GM21529 (cell line): ENCODE measurements at regions not wholly inside any gene's neighbourhood (a gene's known extent, or its start where the extent isn't known, plus 50 kb on each side); places are given as distances from the start of the nearest gene placed in this dataset.
A peak's percentile ranks its signal among the peaks of the same experiment; 100 is the strongest.
"Not testable (repeated sequence)": the region's sequence is repeated elsewhere in the genome, so short reads cannot be mapped to it uniquely, and the experiment has no call there.

Source experiments
- ATAC-seq: cut with Tn5 transposase; IDR thresholded peaks from one replicate; pipeline ENCODE4 v1.9.1; 2021; ENCODE audit not compliant: unreplicated experiment

GRCh38 chr13:95388420-95389079 is 87.3 kb upstream of the ABCC4 start:
- ATAC-seq, result no peak

- ATAC-seq, result no peak
Measured at GRCh38 chr13:95391362-95391761, 90.1 kb upstream of the ABCC4 start.

GRCh38 chr13:95391785-95392184 is 90.5 kb upstream of the ABCC4 start:
- ATAC-seq, result no peak

GRCh38 chr13:95392597-95392996 is 91.3 kb upstream of the ABCC4 start:
- ATAC-seq, result no peak

- peak; percentile 21 for ATAC-seq
Measured at GRCh38 chr13:95403349-95404140, 102.3 kb upstream of the ABCC4 start.

GRCh38 chr13:95404141-95404882 is 103.1 kb upstream of the ABCC4 start:
- ATAC-seq, result peak; percentile 87

- no peak for ATAC-seq
Measured at GRCh38 chr13:95406176-95406575, 104.9 kb upstream of the ABCC4 start.

- no peak for ATAC-seq
Measured at GRCh38 chr13:95411428-95412040, 110.3 kb upstream of the ABCC4 start.

- no peak for ATAC-seq
Measured at GRCh38 chr13:95418946-95419345, 117.7 kb upstream of the ABCC4 start.

GRCh38 chr13:95420501-95420900 is 119.2 kb upstream of the ABCC4 start:
- peak; percentile 58 for ATAC-seq

GRCh38 chr13:95426631-95427030 is 125.4 kb upstream of the ABCC4 start:
- ATAC-seq, result no peak

GRCh38 chr13:95430525-95430924 is 122.0 kb upstream of the CLDN10 start:
- ATAC-seq, result not testable (repeated sequence)

- ATAC-seq, result no peak
Measured at GRCh38 chr13:95432141-95432540, 120.4 kb upstream of the CLDN10 start.

GRCh38 chr13:95433537-95433936 is 119.0 kb upstream of the CLDN10 start:
- no peak for ATAC-seq

- ATAC-seq, result no peak
Measured at GRCh38 chr13:95434111-95434510, 118.4 kb upstream of the CLDN10 start.

- ATAC-seq, result no peak
Measured at GRCh38 chr13:95437561-95437960, 115.0 kb upstream of the CLDN10 start.

- ATAC-seq, result no peak
Measured at GRCh38 chr13:95438297-95438696, 114.2 kb upstream of the CLDN10 start.

GRCh38 chr13:95440441-95441088 is 112.0 kb upstream of the CLDN10 start:
- no peak for ATAC-seq

- no peak for ATAC-seq
Measured at GRCh38 chr13:95441326-95441725, 111.2 kb upstream of the CLDN10 start.

GRCh38 chr13:95444006-95444730 is 108.4 kb upstream of the CLDN10 start:
- no peak for ATAC-seq
